Activated CD4-positive, alpha-beta T cell treated with anti-CD3 and anti-CD28 coated beads, Interleukin-2, amount 10 ng/mL, durations not matched to agents 7 days and 5 days (primary cell): ENCODE measurements at regions not wholly inside any gene's neighbourhood (a gene's known extent, or its start where the extent isn't known, plus 50 kb on each side); places are given as distances from the start of the nearest gene placed in this dataset.

ENCODE experiments used
- CTCF ChIA-PET: fragments of 350-600 bp; sonication (Branson Sonifier 250); formaldehyde crosslinking; loops from one replicate; lab custom pipeline; 2021; ENCODE audit warnings: antibody characterized with exemption; lab: Charles Lee
- POLR2A ChIA-PET: fragments of 350-600 bp; sonication (Branson Sonifier 250); formaldehyde crosslinking; loops from one replicate; lab custom pipeline; 2021; ENCODE audit warnings: antibody characterized with exemption; lab: Charles Lee
- DNase-seq: peaks from one replicate; pipeline ENCODE4 v3.0.0-alpha.2; 2020
- H3K27ac Mint-ChIP-seq: one replicate; pipeline ENCODE4 v1.8.0; 2021; ENCODE audit warnings: mild to moderate bottlenecking, moderate library complexity, mixed read lengths
- H3K27me3 Mint-ChIP-seq: one replicate; pipeline ENCODE4 v1.8.0; 2021; ENCODE audit warnings: mixed read lengths
- H3K36me3 Mint-ChIP-seq: one replicate; pipeline ENCODE4 v1.8.0; 2021; ENCODE audit warnings: low read depth, mixed read lengths
- H3K4me1 Mint-ChIP-seq: one replicate; pipeline ENCODE4 v1.8.0; 2021; ENCODE audit warnings: mixed read lengths
- H3K4me3 Mint-ChIP-seq: one replicate; pipeline ENCODE4 v1.8.0; 2021; ENCODE audit warnings: mild to moderate bottlenecking, moderate library complexity, mixed read lengths
- H3K9me3 Mint-ChIP-seq: one replicate; pipeline ENCODE4 v1.8.0; 2021; ENCODE audit warnings: mixed read lengths

- Mint-ChIP-seq H3K9me3 (peaks cover 9% of the 10 kb centered on the region), H3K36me3 (no peaks in the 10 kb centered on the region), H3K4me3 (no peak overlapping the region), H3K27ac (no peak overlapping the region), H3K27me3 (no peaks in the 10 kb centered on the region), H3K4me1 (no peaks in the 10 kb centered on the region)
- DNase-seq: no peak
- ChIA-PET POLR2A (no interaction called here), CTCF (no interaction called here)
These were observed 140.2 kb upstream of the CHST15 start for GRCh38 chr10:124233546-124234138.

DNA sequence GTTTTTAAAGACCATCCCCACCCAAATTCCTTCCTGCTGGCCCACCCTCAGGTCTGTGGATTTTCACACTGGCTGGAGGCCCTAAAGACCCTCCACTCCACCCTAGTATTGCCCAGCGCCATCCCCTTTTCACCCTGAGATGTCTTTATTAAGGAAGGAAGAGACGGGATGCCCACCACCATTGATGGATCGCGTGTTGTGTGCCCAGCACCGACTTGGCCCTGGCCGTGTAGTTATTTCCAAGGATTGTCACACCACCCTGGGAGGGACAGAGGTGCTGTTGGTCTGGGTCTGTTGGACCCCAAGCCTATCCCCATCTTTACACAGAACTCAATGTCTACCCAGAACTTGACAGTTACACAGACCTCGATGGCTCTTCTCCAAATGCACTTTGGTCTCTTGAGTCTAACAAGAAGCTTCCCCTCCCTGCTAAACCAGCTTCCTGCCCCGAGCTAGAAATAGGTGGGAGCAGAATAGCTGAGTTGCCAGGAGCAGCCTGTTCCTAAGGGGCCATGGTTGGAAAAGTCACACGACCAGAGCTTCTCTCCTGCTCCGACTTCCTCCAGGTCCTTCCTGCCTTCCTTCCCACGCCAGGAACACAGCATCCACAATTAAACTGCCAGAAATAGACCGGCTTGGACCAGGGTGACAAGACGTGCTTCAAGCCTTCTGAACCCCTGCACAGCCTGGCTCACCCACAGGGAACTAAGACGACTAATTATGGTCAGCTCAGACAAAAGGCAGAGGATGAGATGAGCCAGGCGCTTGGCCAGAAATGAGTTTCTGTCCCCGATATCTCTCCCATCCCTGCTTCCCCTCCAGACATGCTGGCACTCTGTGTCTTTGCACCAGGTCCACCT, 139.5 kb upstream of the CHST15 start:
- no peaks in the 10 kb centered on the region for H3K4me1 Mint-ChIP-seq
- H3K27me3 Mint-ChIP-seq: no peaks in the 10 kb centered on the region
- no peak overlapping the region for H3K27ac Mint-ChIP-seq
- H3K9me3 Mint-ChIP-seq: peaks cover 14% of the 10 kb centered on the region
- H3K4me3 Mint-ChIP-seq: no peak overlapping the region
- no peak for DNase-seq
- no peaks in the 10 kb centered on the region for H3K36me3 Mint-ChIP-seq
- CTCF ChIA-PET: interaction anchor here (1.7 kb wide), 1 partner anchor 25 kb away, joined by 4 read pairs; no protein-coding TSS in a partner anchor
- POLR2A ChIA-PET: no interaction called here

DNA sequence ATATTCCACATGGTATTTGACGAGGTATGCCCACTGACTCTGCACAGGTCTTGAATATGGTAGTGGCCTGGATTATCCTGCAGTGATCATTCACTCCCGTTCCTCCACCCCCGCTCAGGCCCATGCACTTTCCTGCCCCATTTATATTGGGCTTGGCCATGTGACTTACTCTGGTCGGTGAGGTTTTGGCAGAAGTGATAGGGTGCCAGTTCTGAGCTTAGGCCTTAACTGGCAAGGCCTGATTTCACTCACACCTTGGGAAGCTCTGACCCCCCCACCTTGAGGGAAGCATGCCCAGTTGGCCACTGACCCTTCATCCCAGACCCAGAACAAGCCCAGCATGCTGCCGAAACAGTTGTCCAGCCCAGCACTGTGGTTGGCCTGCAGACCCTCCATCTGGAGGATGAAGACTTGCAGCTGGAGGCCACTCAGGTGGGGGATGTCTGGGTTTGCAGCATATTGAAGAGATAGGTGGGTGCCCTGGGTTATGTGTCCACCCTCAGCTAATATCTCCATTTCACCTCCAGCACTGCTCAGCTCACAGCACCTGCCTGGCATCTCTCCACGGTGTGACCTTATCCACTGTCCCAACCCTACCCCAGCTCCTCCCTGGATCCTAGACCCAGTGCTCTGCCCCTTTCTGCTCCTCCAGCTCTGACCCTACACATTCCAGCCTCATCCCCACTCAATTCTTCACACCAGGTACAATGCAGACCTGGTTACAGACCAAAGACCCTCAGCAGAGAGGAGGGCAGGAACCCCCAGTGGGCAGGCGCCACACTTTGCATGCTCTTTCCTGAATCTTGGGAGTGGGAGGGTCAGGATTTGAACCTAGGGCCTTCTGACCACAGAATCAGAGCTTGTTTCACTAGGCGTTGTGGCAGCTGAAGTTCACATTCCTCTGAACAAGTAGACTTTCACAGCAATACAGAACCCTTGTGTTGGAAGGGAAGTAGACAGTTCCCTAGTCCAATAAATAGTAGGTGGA, 138.1 kb upstream of the CHST15 start:
- ChIA-PET POLR2A (interaction anchor here (0.6 kb wide), 1 partner anchor 158 kb away, joined by 3 read pairs; no protein-coding TSS in a partner anchor), CTCF (interaction anchor here (1.2 to 1.7 kb wide), 3 partner anchors 21 to 158 kb away, joined by 3 to 5 read pairs (median 4); no protein-coding TSS in a partner anchor)
- H3K36me3 Mint-ChIP-seq: peaks cover 5% of the 10 kb centered on the region
- no peak overlapping the region for H3K27ac Mint-ChIP-seq
- peak overlapping the region; percentile 11 for H3K4me3 Mint-ChIP-seq
- H3K9me3 Mint-ChIP-seq: peaks cover 28% of the 10 kb centered on the region
- H3K27me3 Mint-ChIP-seq: no peaks in the 10 kb centered on the region
- H3K4me1 Mint-ChIP-seq: no peaks in the 10 kb centered on the region
- peak; percentile 78 for DNase-seq

DNA sequence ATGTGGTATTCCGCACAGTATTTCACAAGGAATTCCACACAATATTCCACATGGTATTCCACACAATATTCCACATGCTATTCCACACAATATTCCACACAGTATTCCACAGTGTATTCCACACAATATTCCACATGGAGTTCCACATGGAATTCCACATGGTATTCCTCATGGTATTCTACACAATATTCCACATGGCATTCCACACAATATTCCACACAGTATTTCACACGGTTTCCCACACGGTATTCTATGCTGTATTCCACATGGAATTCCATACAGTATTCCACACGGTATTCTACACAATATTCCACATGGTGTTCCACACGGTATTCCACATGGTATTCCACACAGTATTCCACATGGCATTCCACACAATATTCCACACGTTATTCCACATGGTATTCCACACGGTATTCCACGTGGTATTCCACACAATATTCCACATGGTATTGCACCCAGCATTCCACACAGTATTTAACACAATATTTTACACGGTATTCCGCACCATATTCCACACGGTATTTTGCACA, 137.3 kb upstream of the CHST15 start:
- CTCF ChIA-PET: interaction anchor here (1.4 kb wide), 1 partner anchor 158 kb away, joined by 5 read pairs; no protein-coding TSS in a partner anchor
- POLR2A ChIA-PET: no interaction called here
- peaks cover 5% of the 10 kb centered on the region for H3K36me3 Mint-ChIP-seq
- H3K4me1 Mint-ChIP-seq: no peaks in the 10 kb centered on the region
- H3K27ac Mint-ChIP-seq: no peak overlapping the region
- H3K4me3 Mint-ChIP-seq: peak overlapping the region; percentile 11
- DNase-seq: no peak
- H3K9me3 Mint-ChIP-seq: peaks cover 32% of the 10 kb centered on the region
- H3K27me3 Mint-ChIP-seq: no peaks in the 10 kb centered on the region

DNA sequence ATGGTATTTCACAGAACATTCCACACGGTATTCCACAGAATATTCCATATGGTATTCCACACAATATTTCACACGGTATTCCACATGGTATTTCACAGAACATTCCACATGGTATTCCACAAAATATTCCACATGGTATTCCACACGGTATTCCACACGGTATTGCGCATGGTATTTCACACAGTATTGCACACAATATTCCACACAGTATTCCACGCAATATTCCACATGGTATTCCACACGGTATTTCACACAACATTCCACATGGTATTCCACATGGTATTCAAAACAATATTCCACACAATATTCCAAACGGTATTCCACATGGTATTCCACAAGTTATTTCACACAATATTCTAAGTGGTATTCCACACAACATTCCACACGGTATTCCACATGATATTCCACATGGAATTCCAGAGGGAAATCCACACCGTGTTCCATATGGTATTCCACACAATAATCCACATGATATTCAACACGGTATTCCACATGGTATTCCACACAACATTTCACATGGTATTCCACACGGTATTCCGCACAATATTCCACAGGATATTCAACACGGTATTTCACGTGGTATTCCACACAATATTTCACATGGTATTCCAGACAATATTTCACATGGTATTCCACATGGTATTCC, 136.7 kb upstream of the CHST15 start:
- ChIA-PET CTCF (no interaction called here), POLR2A (no interaction called here)
- peaks cover 32% of the 10 kb centered on the region for H3K9me3 Mint-ChIP-seq
- H3K27me3 Mint-ChIP-seq: no peaks in the 10 kb centered on the region
- peak overlapping the region; percentile 21 for H3K4me3 Mint-ChIP-seq
- peak overlapping the region; percentile 9 for H3K27ac Mint-ChIP-seq
- no peaks in the 10 kb centered on the region for H3K4me1 Mint-ChIP-seq
- peaks cover 5% of the 10 kb centered on the region for H3K36me3 Mint-ChIP-seq
- DNase-seq: no peak

DNA sequence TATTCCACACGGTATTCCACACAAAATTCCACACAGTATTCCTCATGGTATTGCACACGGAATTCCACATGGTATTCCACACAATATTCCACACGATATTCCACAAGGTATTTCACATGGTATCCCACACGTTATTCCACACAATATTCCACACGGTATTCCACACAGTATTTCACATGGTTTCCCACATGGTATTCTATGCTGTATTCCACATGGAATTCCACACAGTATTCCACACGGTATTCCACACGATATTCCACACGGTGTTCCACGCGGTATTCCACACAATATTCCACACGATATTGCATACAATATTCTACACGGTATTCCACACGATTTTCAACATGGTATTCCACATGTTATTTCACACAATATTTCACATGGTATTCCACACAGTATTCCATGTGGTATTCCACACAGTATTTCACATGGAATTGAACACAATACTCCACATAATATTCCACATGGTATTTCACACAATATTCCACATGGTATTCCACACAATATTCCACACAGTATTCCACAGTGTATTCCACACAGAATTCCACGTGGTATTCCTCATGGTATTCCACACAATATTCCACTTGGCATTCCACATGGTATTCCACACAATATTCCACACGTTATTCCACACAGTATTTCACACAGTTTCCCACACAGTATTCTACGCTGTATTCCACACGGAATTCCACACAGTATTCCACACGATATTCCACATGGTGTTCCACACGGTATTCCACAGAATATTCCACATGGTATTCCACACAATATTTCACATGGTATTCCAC, 136.0 kb upstream of the CHST15 start:
- ChIA-PET POLR2A (no interaction called here), CTCF (no interaction called here)
- Mint-ChIP-seq H3K4me3 (peak overlapping the region; percentile 21), H3K9me3 (peaks cover 32% of the 10 kb centered on the region), H3K4me1 (no peaks in the 10 kb centered on the region), H3K27me3 (no peaks in the 10 kb centered on the region), H3K27ac (peak overlapping the region; percentile 60), H3K36me3 (peaks cover 5% of the 10 kb centered on the region)
- no peak for DNase-seq

DNA sequence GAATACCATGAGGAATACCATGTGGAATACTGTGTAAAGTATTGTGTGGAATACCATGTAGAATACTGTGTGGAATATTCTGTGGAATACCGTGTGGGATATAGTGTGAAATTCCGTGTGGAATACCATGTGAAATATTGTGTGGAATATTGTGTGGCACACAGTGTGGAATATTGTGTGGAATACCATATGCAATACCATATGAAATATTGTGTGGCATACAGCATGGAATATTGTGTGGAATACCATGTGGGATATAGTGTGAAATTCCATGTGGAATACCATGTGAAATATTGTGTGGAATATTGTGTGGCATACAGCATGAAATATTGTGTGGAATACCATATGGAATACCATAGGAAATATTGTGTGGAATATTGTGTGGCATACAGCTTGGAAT, 135.1 kb upstream of the CHST15 start:
- CTCF ChIA-PET: no interaction called here
- H3K4me3 Mint-ChIP-seq: no peak overlapping the region
- no peaks in the 10 kb centered on the region for H3K27me3 Mint-ChIP-seq
- POLR2A ChIA-PET: no interaction called here
- peaks cover 5% of the 10 kb centered on the region for H3K36me3 Mint-ChIP-seq
- H3K4me1 Mint-ChIP-seq: no peaks in the 10 kb centered on the region
- H3K27ac Mint-ChIP-seq: no peak overlapping the region
- H3K9me3 Mint-ChIP-seq: peaks cover 32% of the 10 kb centered on the region
- no peak for DNase-seq

GRCh38 chr10:124227988-124228387, 134.6 kb upstream of the CHST15 start:
- Mint-ChIP-seq H3K9me3 (peaks cover 32% of the 10 kb centered on the region), H3K4me1 (no peaks in the 10 kb centered on the region), H3K4me3 (no peak overlapping the region), H3K27ac (peak overlapping the region; percentile 42), H3K27me3 (no peaks in the 10 kb centered on the region), H3K36me3 (peaks cover 5% of the 10 kb centered on the region)
- no peak for DNase-seq
- ChIA-PET CTCF (no interaction called here), POLR2A (no interaction called here)

- no peaks in the 10 kb centered on the region for H3K4me1 Mint-ChIP-seq
- no peaks in the 10 kb centered on the region for H3K27me3 Mint-ChIP-seq
- DNase-seq: no peak
- POLR2A ChIA-PET: no interaction called here
- CTCF ChIA-PET: no interaction called here
- peaks cover 5% of the 10 kb centered on the region for H3K36me3 Mint-ChIP-seq
- peaks cover 32% of the 10 kb centered on the region for H3K9me3 Mint-ChIP-seq
- peak overlapping the region; percentile 58 for H3K27ac Mint-ChIP-seq
- H3K4me3 Mint-ChIP-seq: no peak overlapping the region
These were observed 133.9 kb upstream of the CHST15 start for GRCh38 chr10:124227055-124227975.

DNA sequence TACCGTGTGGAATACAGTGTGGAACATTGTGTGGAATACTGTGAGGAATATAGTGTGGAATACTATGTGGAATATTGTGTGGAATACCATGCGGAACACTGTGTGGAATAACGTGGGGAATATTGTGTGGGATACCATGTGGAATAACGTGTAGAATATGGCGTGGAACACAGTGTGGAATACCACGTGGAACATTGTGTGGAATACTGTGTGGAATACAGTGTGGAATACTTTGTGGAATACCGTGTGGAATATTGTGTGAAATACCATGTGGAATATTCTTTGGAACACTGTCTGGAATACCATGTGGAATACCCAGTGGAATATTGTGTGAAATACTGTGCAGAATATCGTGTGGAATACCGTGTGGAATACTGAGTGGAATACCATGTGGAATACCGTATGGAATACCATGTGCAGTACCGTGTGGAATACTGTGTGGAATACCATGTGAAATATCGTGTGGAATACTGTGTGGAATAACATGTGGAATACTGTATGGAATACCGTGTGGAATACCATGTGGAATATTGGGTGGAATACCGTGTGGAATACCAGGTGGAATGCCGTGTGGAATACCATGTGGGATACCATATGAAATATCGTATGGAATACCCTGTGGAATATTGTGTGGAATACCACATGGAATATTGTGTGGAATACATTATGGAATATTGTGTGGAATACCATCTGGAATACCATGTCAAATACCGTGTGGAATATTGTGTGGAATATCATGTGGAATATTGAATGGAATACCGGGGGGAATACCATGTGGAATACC, 133.1 kb upstream of the CHST15 start:
- no peak for DNase-seq
- Mint-ChIP-seq H3K9me3 (peaks cover 32% of the 10 kb centered on the region), H3K4me3 (peak overlapping the region; percentile 5), H3K27ac (peak overlapping the region; percentile 74), H3K27me3 (no peaks in the 10 kb centered on the region), H3K4me1 (peaks cover 7% of the 10 kb centered on the region), H3K36me3 (peaks cover 5% of the 10 kb centered on the region)
- POLR2A ChIA-PET: no interaction called here
- CTCF ChIA-PET: interaction anchor here (1.0 kb wide), 1 partner anchor 232 kb away, joined by 3 read pairs; no protein-coding TSS in a partner anchor
